ENCODE measurements at regions not wholly inside any gene's neighbourhood (a gene's known extent, or its start where the extent isn't known, plus 50 kb on each side); places are given as distances from the start of the nearest gene placed in this dataset.

GRCh38 chr18:5620289-5620688 lies 76.5 kb upstream of the EPB41L3 start:
- DNase-seq (ENCODE audit: low read depth), result no peak
- H3K4me3 ChIP-seq (ENCODE audit: control insufficient read depth, low read depth, low read length), result no peak overlapping the region
- no peak for TF ChIP-seq CTCF (IDR thresholded peaks at IDR 0.05; ENCODE audit: control insufficient read depth, insufficient read depth, low read depth, low read length, missing control alignments)

- no peak for TF ChIP-seq CTCF (IDR thresholded peaks at IDR 0.05; ENCODE audit: control insufficient read depth, insufficient read depth, low read depth, low read length, missing control alignments)
- no peak for DNase-seq (ENCODE audit: low read depth)
- no peak overlapping the region for H3K4me3 ChIP-seq (ENCODE audit: control insufficient read depth, low read depth, low read length)
These were observed 75.6 kb upstream of the EPB41L3 start for GRCh38 chr18:5619376-5619775.

GRCh38 chr18:5618047-5618688 lies 74.4 kb upstream of the EPB41L3 start:
- TF ChIP-seq CTCF (IDR thresholded peaks at IDR 0.05; ENCODE audit: control insufficient read depth, insufficient read depth, low read depth, low read length, missing control alignments), result no peak
- no peak overlapping the region for H3K4me3 ChIP-seq (ENCODE audit: control insufficient read depth, low read depth, low read length)
- DNase-seq (ENCODE audit: low read depth), result no peak

- DNase-seq (ENCODE audit: low read depth), result no peak
- no peak overlapping the region for H3K4me3 ChIP-seq (ENCODE audit: control insufficient read depth, low read depth, low read length)
- no peak for TF ChIP-seq CTCF (IDR thresholded peaks at IDR 0.05; ENCODE audit: control insufficient read depth, insufficient read depth, low read depth, low read length, missing control alignments)
These were observed 67.4 kb upstream of the EPB41L3 start for GRCh38 chr18:5611221-5611620.

- no peak for TF ChIP-seq CTCF (IDR thresholded peaks at IDR 0.05; ENCODE audit: control insufficient read depth, insufficient read depth, low read depth, low read length, missing control alignments)
- DNase-seq (ENCODE audit: low read depth), result no peak
- H3K4me3 ChIP-seq (ENCODE audit: control insufficient read depth, low read depth, low read length), result no peak overlapping the region
These were observed 65.0 kb upstream of the EPB41L3 start for GRCh38 chr18:5608846-5609245.

GRCh38 chr18:5606951-5607350 lies 63.2 kb upstream of the EPB41L3 start:
- TF ChIP-seq CTCF (IDR thresholded peaks at IDR 0.05; ENCODE audit: control insufficient read depth, insufficient read depth, low read depth, low read length, missing control alignments), result no peak
- DNase-seq (ENCODE audit: low read depth), result no peak

GRCh38 chr18:5604778-5605177 lies 61.0 kb upstream of the EPB41L3 start:
- DNase-seq (ENCODE audit: low read depth), result no peak
- no peak for TF ChIP-seq CTCF (IDR thresholded peaks at IDR 0.05; ENCODE audit: control insufficient read depth, insufficient read depth, low read depth, low read length, missing control alignments)
- H3K4me3 ChIP-seq (ENCODE audit: control insufficient read depth, low read depth, low read length), result no peak overlapping the region

More at GRCh38 chr18:5606951-5607350, 63.2 kb upstream of the EPB41L3 start:
- H3K4me3 ChIP-seq (ENCODE audit: control insufficient read depth, low read depth, low read length), result no peak overlapping the region
